HEK293T (cell line): ENCODE measurements at regions not wholly inside any gene's neighbourhood (a gene's known extent, or its start where the extent isn't known, plus 50 kb on each side); places are given as distances from the start of the nearest gene placed in this dataset.

Experiments
- BHLHE40 ChIP-seq: fragments of 450-650 bp; IDR thresholded peaks from 2 replicates; pipeline ENCODE4 v1.6.1; 2016; ENCODE audit warnings: mild to moderate bottlenecking, moderate library complexity, borderline replicate concordance
- ELF4 ChIP-seq: fragments of 450-650 bp; IDR thresholded peaks from 2 replicates; pipeline ENCODE4 v1.6.1; 2017; ENCODE audit warnings: antibody characterized with exemption
- FOXA1 ChIP-seq: fragments of 450-650 bp; IDR thresholded peaks from 2 replicates; pipeline ENCODE4 v1.6.1; 2016; ENCODE audit warnings: mild to moderate bottlenecking
- FOXM1 ChIP-seq: fragments of 450-650 bp; IDR thresholded peaks from 2 replicates; pipeline ENCODE4 v1.6.1; 2017; ENCODE audit warnings: mild to moderate bottlenecking, borderline replicate concordance
- NFRKB ChIP-seq: fragments of 450-650 bp; IDR thresholded peaks from 2 replicates; pipeline ENCODE4 v1.6.1; 2016; ENCODE audit warnings: mild to moderate bottlenecking, moderate library complexity
- PKNOX1 ChIP-seq: fragments of 450-650 bp; IDR thresholded peaks from 2 replicates; pipeline ENCODE4 v1.6.1; 2016
- SP1 ChIP-seq: fragments of 450-650 bp; IDR thresholded peaks from 2 replicates; pipeline ENCODE4 v1.6.1; 2017
- SUZ12 ChIP-seq: fragments of 450-650 bp; IDR thresholded peaks from 2 replicates; pipeline ENCODE4 v1.6.1; 2016; ENCODE audit warnings: mild to moderate bottlenecking

DNA sequence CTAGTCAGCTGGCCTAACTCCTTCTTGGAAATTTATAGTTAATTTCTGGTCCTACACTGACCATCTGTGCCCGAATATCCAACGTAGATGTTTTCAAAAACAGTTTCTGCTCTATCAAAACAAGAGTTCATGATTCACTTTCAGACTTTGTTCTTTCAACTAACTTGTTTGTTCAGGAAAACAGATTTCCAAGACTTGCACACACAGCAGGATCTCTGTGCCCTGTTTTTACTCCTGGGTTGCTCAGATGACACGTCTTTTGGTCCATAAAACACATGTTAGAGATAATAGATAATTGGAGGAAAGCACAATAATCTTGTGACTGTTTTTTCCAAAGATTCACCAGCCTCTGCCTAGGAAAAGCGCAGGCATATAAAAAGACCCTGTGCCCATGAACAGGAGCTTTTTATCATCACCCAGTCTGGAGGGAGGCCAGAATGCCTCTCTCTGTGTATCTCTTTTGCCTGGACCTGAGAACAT is 218.0 kb downstream of the IRS2 start:
- TF ChIP-seq PKNOX1 (no peak), FOXA1 (no peak), BHLHE40 (no peak), SP1 (no peak), NFRKB (no peak), ELF4 (no peak), FOXM1 (no peak), SUZ12 (no peak)
